ENCODE measurements at regions not wholly inside any gene's neighbourhood (a gene's known extent, or its start where the extent isn't known, plus 50 kb on each side); places are given as distances from the start of the nearest gene placed in this dataset.
"Not testable (repeated sequence)": the region's sequence is repeated elsewhere in the genome, so short reads cannot be mapped to it uniquely, and the experiment has no call there.

- no peak for DNase-seq (ENCODE audit: low spot score)
- Histone ChIP-seq H3K27ac (ENCODE audit: low read depth, low read length, poor library complexity, severe bottlenecking) (no peak overlapping the region), H3K4me3 (ENCODE audit: low read depth, low read length, poor library complexity, severe bottlenecking) (no peak overlapping the region), H3K27me3 (replicated peaks; ENCODE audit: insufficient read depth, low read depth, low read length, poor library complexity) (no peaks in the 10 kb centered on the region), H3K9me3 (ENCODE audit: low read depth, low read length, poor library complexity, severe bottlenecking) (no peaks in the 10 kb centered on the region), H3K4me1 (ENCODE audit: insufficient read depth, low read length, poor library complexity, severe bottlenecking) (no peaks in the 10 kb centered on the region), H3K36me3 (ENCODE audit: insufficient read depth, low read length, poor library complexity, severe bottlenecking) (no peaks in the 10 kb centered on the region)
- TF ChIP-seq CTCF (conservative IDR thresholded peaks at IDR 0.05; ENCODE audit: low read depth, low read length) (no peak), EZH2 (IDR thresholded peaks at IDR 0.05; ENCODE audit: borderline replicate concordance, low read depth, low read length, poor library complexity, severe bottlenecking) (no peak)
- BruUV-seq (replicated peaks), result no TSS peak
- intact Hi-C loops (cut with micrococcal nuclease; ENCODE audit: unreplicated experiment), result no loop called here
- ChIA-PET CTCF (no interaction called here), POLR2A (ENCODE audit: low non-redundant PET) (no interaction called here)
Observed at GRCh38 chr6:81589465-81590313, 162.8 kb downstream of the TENT5A start.

GRCh38 chr6:81585686-81586085, 166.8 kb downstream of the TENT5A start:
- H3K4me1 ChIP-seq (ENCODE audit: insufficient read depth, low read length, poor library complexity, severe bottlenecking); POLR2A ChIA-PET (ENCODE audit: low non-redundant PET); H3K36me3 ChIP-seq (ENCODE audit: insufficient read depth, low read length, poor library complexity, severe bottlenecking); CTCF ChIA-PET; H3K27me3 ChIP-seq (replicated peaks; ENCODE audit: insufficient read depth, low read depth, low read length, poor library complexity); DNase-seq (ENCODE audit: low spot score); BruUV-seq (replicated peaks); H3K27ac ChIP-seq (ENCODE audit: low read depth, low read length, poor library complexity, severe bottlenecking); H3K9me3 ChIP-seq (ENCODE audit: low read depth, low read length, poor library complexity, severe bottlenecking); H3K4me3 ChIP-seq (ENCODE audit: low read depth, low read length, poor library complexity, severe bottlenecking); intact Hi-C loops (cut with micrococcal nuclease; ENCODE audit: unreplicated experiment): not testable (repeated sequence)

- intact Hi-C loops (cut with micrococcal nuclease; ENCODE audit: unreplicated experiment); H3K27ac ChIP-seq (ENCODE audit: low read depth, low read length, poor library complexity, severe bottlenecking); H3K4me3 ChIP-seq (ENCODE audit: low read depth, low read length, poor library complexity, severe bottlenecking); H3K36me3 ChIP-seq (ENCODE audit: insufficient read depth, low read length, poor library complexity, severe bottlenecking); CTCF ChIA-PET; H3K27me3 ChIP-seq (replicated peaks; ENCODE audit: insufficient read depth, low read depth, low read length, poor library complexity); H3K4me1 ChIP-seq (ENCODE audit: insufficient read depth, low read length, poor library complexity, severe bottlenecking); DNase-seq (ENCODE audit: low spot score); BruUV-seq (replicated peaks); POLR2A ChIA-PET (ENCODE audit: low non-redundant PET); H3K9me3 ChIP-seq (ENCODE audit: low read depth, low read length, poor library complexity, severe bottlenecking): not testable (repeated sequence)
Observed at GRCh38 chr6:81584156-81584555, 168.3 kb downstream of the TENT5A start.

- H3K27ac ChIP-seq (ENCODE audit: low read depth, low read length, poor library complexity, severe bottlenecking), result no peak overlapping the region
- intact Hi-C loops (cut with micrococcal nuclease; ENCODE audit: unreplicated experiment), result no loop called here
- no peak for DNase-seq (ENCODE audit: low spot score)
- no peaks in the 10 kb centered on the region for H3K4me1 ChIP-seq (ENCODE audit: insufficient read depth, low read length, poor library complexity, severe bottlenecking)
- ChIA-PET POLR2A (ENCODE audit: low non-redundant PET) (no interaction called here), CTCF (no interaction called here)
- TF ChIP-seq CTCF (conservative IDR thresholded peaks at IDR 0.05; ENCODE audit: low read depth, low read length), result no peak
- TF ChIP-seq EZH2 (IDR thresholded peaks at IDR 0.05; ENCODE audit: borderline replicate concordance, low read depth, low read length, poor library complexity, severe bottlenecking), result no peak
- no TSS peak for BruUV-seq (replicated peaks)
- H3K27me3 ChIP-seq (replicated peaks; ENCODE audit: insufficient read depth, low read depth, low read length, poor library complexity), result no peaks in the 10 kb centered on the region
- H3K9me3 ChIP-seq (ENCODE audit: low read depth, low read length, poor library complexity, severe bottlenecking), result no peaks in the 10 kb centered on the region
- H3K36me3 ChIP-seq (ENCODE audit: insufficient read depth, low read length, poor library complexity, severe bottlenecking), result no peaks in the 10 kb centered on the region
- no peak overlapping the region for H3K4me3 ChIP-seq (ENCODE audit: low read depth, low read length, poor library complexity, severe bottlenecking)
Observed at GRCh38 chr6:81575442-81575841, 177.0 kb downstream of the TENT5A start.
